ENCODE measurements at regions not wholly inside any gene's neighbourhood (a gene's known extent, or its start where the extent isn't known, plus 50 kb on each side); places are given as distances from the start of the nearest gene placed in this dataset.
"Not testable (repeated sequence)": the region's sequence is repeated elsewhere in the genome, so short reads cannot be mapped to it uniquely, and the experiment has no call there.

GRCh38 chr3:11712646-11713045, 68.9 kb upstream of the VGLL4 start:
- DNase-seq (ENCODE audit: low read depth in 2 of 2), result no peak

DNA sequence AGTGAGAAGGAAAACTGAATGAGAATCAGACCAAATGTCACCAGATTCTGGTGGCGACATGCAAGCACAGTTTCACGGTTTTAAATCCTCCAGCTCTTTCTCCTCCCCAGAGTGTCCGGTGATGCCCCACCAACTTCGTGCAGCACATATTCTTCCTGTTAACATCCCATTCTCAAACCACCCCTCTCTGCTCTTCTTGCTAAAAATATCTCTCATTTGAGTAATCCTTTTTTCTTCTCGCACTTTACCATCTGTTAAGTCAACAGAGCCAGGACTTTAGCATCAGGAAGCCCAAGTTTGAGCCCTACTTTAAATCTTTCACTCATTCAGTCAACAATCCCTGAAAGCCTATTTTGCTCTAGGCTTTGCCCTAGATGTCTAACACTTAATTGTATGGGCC, 68.2 kb upstream of the VGLL4 start:
- no peak for DNase-seq (ENCODE audit: low read depth in 2 of 2)

DNA sequence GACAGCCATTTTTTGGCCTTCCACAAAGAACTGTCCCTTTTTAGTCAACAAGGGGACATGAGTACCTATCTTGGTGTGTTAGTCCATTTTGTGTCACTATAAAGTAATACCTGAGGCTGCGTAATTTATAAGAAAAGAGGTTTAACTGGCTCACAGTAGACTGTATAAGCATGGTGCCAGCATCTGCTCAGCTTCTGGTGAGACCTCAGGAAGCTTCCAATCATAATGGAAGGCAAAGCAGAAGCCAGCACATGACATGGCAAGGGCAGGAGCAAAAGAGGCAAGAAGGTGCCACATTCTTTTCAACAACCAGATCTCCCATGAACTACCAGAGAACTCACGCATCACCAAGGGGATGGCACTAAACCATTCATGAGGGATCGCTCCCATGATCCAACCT, 66.1 kb upstream of the VGLL4 start:
- no peak for DNase-seq (ENCODE audit: low read depth in 2 of 2)

DNA sequence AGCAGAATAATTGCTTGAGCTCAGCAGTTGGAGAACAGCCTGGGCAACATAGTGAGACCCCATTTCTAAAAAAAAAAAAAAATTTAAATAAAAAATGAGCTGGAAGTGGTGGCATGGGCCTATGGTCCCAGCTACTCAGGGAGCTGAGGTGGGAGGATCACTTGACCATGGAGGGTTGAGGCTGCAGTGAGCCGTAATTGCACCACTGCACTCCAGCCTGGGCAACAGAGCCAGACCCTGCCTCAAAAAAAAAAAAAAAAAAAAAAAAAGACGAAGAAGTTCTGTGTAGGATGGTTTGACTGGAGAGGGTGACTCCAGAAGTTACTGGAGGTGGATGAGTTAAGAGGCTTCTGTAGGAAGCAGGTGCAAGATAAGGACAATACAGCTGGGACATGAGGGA, 63.4 kb upstream of the VGLL4 start:
- DNase-seq (ENCODE audit: low read depth in 2 of 2), result not testable (repeated sequence)

DNA sequence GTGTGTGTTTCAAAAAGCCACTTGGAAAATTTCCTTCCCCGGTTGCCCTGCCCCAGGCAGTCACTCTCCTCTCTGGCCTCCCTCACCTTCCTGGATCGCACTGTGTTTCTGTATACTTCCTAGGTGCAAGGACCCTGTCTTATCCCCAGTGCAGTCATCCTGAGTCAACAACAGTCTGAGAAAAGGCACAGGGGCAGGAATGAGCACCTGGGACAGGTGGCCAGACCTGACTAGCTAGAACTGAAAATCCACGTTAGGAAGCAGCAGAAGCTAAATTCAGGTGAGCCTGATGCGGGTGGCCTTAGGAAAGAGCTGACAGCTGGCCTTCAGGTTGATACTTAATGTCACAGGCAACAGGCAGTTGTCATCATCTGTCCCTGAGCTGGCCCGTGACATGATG, 62.9 kb upstream of the VGLL4 start:
- no peak for DNase-seq (ENCODE audit: low read depth in 2 of 2)

DNA sequence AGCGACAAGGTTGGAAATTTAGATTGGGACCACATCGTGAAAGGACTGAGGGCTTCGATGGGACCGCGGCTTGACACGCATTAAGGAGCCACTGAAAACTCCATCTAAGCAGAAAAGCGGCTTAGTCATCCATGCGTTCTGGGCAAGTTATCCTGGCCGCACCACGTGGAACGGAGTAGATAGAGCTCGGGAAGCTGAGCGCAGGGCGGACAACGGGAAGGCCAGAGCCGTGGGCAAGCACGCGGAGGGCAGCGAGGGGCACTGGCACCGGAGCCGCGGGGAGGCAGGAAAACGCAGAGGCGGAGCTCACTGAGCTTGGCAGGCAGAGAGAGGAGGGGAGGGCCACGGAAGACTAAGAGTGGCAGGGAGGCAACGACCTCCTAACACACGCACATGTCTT, 61.3 kb upstream of the VGLL4 start:
- no peak for DNase-seq (ENCODE audit: low read depth in 2 of 2)

- DNase-seq (ENCODE audit: low read depth in 2 of 2), result no peak
These were observed 59.4 kb upstream of the VGLL4 start for GRCh38 chr3:11703146-11703545.

DNA sequence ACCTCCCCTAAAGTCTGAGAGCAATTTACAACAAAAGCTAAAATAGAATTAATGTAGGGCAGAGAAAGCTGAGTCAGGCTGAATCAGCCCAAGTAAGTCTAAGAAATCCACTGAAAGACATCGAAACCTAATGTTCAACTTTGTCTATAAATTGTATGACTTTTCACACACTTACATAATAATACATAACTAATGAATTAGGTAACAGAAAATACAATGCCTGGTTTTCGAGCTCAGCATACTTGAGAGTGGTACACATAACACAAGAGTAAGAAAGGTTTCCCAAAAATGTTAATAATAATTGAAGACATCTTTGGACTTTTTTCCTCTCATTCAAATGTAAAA, 55.3 kb upstream of the VGLL4 start:
- DNase-seq (ENCODE audit: low read depth in 2 of 2), result no peak

DNA sequence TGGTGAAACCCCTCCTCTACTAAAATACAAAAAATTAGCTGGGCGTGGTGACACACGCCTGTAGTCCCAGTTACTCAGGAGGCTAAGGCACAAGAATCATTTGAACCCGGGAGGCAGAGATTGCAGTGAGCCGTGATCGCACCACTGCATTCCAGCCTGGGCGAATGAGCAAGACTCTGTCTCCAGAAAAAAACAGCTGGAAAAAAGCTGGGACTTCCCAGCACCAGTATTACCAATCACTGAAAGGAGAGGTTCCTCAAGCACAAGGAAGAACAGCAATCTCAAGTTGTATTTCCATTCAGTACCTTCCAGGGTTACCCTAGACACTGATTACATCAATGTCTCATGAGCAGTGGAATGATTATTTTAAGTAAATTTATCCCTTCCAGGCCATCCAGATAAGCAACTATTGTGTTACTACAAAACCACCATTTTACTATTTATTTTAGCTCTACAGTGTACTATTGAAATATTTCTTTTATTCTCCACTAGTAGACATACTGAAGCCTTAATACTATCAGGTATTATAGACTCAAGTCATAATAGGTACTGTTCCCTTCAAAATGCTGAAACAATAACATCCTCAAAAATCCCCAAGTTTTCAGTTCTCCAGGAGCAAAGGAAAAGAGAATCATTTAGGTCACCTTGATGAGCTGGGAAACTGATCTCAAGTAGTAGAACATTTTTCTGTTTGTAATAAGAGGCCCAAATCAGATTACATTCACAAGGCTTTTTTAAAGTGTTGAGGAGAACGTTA, 54.8 kb upstream of the VGLL4 start:
- DNase-seq (ENCODE audit: low read depth in 2 of 2), result no peak

DNA sequence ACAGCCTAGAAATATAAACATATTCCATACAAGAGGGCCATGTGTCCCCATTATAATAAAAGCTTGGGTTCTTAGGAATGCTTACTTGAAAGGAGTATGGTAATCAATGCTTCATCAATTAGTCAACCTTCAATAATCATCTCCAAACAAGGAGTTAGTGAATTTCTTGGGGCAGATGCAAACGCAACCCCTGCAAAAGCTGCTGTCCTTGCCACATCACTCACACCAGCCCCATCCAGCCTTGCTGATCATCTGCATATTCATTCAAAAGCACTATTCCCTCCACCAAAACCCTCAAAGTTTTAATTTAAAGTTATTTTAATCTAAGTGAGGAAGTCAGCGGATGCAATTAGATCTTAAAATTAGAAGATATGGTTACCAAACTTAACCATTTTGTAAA, 54.0 kb upstream of the VGLL4 start:
- no peak for DNase-seq (ENCODE audit: low read depth in 2 of 2)

- no peak for DNase-seq (ENCODE audit: low read depth in 2 of 2)
These were observed 52.3 kb upstream of the VGLL4 start for GRCh38 chr3:11696054-11696453.
